Epithelial cell of prostate (primary cell): ENCODE measurements at regions not wholly inside any gene's neighbourhood (a gene's known extent, or its start where the extent isn't known, plus 50 kb on each side); places are given as distances from the start of the nearest gene placed in this dataset.

Source experiments
- DNase-seq: peaks from one replicate; pipeline ENCODE4 v3.0.0-alpha.2; 2011; ENCODE audit warnings: low read depth, low spot score
- H3K27ac ChIP-seq: fragments of 450-650 bp; 2 replicates; pipeline ENCODE4 v1.5.1; 2017; ENCODE audit warnings: mild to moderate bottlenecking

DNA sequence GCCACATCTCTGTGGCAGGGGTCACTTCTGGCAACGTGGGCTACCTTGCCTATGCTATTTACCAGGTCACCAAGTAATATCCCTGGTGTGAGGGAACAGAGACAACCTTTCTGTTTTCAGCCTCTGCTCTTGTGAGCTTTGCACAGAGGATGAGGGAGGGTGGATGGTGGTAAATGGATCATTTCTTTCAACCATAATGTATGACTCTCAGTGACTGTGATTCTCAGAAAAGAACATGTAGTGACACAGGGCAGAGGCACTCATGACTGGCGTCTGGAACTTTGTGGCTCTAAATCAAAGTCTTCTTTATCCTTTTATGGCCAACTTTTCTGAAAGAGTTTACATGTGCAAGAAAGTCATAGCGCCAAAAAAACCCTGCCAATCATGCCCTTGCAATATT lies 153.5 kb upstream of the USP24 start:
- DNase-seq = no peak
- no peak overlapping the region for H3K27ac ChIP-seq

- no peak overlapping the region for H3K27ac ChIP-seq
- no peak for DNase-seq
Observed at GRCh38 chr1:55367273-55367672, 152.1 kb upstream of the USP24 start.

- no peak for DNase-seq
- no peak overlapping the region for H3K27ac ChIP-seq
Observed at GRCh38 chr1:55364216-55364615, 149.1 kb upstream of the USP24 start.

GRCh38 chr1:55363268-55363667 lies 148.1 kb upstream of the USP24 start:
- no peak overlapping the region for H3K27ac ChIP-seq
- DNase-seq = no peak

- DNase-seq = no peak
- H3K27ac ChIP-seq = no peak overlapping the region
Observed at GRCh38 chr1:55362558-55362957, 147.4 kb upstream of the USP24 start.

- H3K27ac ChIP-seq = no peak overlapping the region
- no peak for DNase-seq
Observed at GRCh38 chr1:55359611-55360010, 144.4 kb upstream of the USP24 start.

GRCh38 chr1:55358581-55358980 lies 143.4 kb upstream of the USP24 start:
- no peak overlapping the region for H3K27ac ChIP-seq
- no peak for DNase-seq

DNA sequence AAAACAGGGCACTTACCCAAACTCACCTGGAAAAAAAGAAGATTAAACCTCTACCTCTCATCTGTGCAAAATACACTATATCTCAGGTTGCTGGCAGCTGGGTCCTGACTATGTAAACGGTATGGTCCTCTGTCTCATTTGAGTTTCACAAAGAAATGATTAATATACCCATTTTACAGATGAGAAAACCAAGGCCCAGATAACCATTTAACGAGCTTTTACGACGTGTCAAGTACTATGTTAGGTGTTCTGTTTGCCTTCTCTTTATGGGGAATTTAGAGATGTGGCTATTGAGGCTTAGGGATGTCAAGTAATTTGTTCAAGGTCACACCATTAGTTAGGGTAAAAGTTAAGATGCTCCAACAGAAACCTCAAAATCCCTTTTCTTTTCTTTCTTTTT lies 140.4 kb upstream of the USP24 start:
- no peak overlapping the region for H3K27ac ChIP-seq
- DNase-seq = no peak

DNA sequence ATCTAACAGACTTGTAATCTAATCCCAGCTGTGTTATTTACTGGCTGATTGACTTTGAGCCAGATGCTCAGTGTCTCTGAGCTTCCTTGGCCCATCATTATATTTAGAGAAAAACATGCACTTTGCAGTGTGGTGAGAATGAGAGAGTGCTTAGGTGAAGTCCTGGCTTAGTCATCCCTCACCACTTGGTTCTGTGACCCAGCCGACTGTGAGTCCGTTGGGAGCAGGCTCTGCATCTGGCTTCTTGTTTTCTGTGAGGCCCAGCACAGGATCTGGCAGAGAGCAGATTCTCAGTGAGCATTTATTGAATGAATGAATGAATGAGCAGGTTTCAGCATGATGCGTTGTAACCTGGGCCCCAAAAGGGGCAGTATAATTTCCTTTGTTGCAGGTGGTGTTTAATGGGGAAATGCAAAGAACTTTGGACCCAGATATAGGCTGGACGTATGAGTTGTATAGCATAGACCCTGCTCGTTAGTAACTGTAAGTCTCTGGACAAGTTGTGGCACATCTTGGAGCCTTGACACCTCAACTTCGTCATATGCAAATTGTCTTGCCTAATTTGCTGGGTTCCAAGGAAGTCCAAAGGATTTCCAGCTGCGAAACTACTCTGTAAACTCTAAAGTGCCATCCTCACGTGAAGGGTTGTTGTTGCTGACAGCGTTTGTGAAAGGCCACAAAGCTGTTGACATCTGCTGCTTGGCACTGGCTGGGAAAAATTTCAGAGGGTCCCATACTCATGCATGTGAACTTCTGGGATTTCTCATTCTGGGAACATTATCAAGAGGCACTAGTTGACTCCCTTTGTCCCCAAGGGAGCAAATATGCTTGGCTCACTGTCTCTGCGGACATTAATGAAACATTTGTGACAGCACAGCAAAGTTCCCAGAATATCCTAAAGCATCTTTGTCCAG lies 138.8 kb upstream of the USP24 start:
- no peak for DNase-seq
- H3K27ac ChIP-seq = no peak overlapping the region

- DNase-seq = no peak
- H3K27ac ChIP-seq = no peak overlapping the region
Observed at GRCh38 chr1:55352811-55353180, 137.6 kb upstream of the USP24 start.

DNA sequence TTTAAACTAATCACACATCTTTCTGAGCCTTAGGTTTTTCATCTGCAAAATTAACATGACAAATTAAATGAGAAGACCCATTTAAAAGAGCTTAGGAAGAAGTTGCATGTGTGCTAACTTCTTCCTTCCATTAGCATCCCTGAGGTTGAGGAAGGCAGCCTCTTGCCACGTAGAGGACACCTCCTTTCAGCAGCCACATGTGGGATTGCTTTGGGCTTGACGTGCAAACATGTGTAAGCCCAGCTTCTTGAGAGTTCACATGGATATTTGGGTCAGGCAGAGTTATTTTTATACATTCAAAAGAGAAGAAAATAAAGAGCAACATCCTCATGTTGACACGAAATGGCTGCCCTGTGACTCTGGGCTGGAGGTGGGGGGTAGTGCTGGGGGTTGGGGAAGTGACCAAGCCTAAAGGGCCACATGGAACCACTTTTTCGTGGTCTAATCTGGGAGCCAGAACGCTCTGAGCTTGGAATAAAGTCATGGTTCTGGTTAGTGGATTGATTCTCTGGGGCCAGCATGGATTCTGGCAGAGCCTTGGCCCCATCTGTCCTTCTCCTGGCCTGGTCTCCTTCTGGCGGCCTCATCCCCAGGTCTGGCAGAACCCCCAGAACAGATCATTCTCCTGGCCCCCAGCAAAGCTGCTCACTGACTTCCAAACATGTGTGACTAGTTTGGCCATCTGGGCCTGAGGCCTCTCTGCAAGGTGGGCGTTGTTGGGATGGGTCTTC lies 137.1 kb upstream of the USP24 start:
- no peak for DNase-seq

GRCh38 chr1:55348356-55348755 lies 133.2 kb upstream of the USP24 start:
- H3K27ac ChIP-seq = no peak overlapping the region
- DNase-seq = no peak

More for the DNA sequence above, 137.1 kb upstream of the USP24 start:
- H3K27ac ChIP-seq = no peak overlapping the region

DNA sequence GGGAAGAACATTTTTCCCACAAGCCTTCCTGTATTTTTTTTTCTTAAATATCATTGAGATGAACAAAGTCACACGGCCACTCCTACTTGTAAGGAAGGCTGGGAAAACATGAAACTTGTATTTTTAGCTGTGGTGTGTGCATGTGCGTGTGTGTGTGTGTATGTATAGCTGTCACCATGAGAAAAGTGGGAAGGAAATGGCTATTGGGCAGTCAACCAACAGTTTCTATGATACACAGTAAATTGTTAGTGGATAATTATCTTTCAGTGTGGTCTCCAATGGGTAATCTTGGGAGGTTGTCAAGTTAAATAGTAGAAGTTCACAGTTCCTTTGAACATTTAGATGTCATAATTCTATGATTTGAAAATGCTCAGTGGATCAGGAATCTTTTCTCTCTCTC lies 132.7 kb upstream of the USP24 start:
- no peak for DNase-seq
- no peak overlapping the region for H3K27ac ChIP-seq

- DNase-seq = no peak
- no peak overlapping the region for H3K27ac ChIP-seq
Observed at GRCh38 chr1:55347041-55347440, 131.9 kb upstream of the USP24 start.

GRCh38 chr1:55346586-55346985 lies 131.4 kb upstream of the USP24 start:
- no peak for DNase-seq
- no peak overlapping the region for H3K27ac ChIP-seq

GRCh38 chr1:55339681-55340080 lies 124.5 kb upstream of the USP24 start:
- H3K27ac ChIP-seq = no peak overlapping the region
- no peak for DNase-seq

DNA sequence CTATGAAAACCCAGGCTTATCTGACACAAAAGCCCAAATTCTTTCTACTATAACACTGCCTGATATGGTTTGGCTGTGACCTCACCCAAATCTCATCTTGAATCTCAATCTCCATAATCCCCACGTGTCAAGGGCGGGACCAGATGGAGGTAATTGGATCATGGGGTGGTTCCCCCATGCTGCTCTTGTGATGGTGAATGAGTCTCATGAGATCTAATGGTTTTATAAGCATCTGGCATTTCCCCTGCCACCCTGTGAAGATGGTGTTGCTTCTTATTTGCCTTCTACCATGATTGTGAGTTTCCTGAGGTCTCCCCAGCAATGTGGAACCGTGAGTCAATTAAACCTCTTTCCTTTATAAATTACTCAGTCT lies 123.3 kb upstream of the USP24 start:
- no peak overlapping the region for H3K27ac ChIP-seq
- no peak for DNase-seq

- no peak for DNase-seq
- H3K27ac ChIP-seq = no peak overlapping the region
Observed at GRCh38 chr1:55337801-55338447, 122.8 kb upstream of the USP24 start.

GRCh38 chr1:55334797-55335196 lies 119.6 kb upstream of the USP24 start:
- H3K27ac ChIP-seq = no peak overlapping the region
- no peak for DNase-seq

DNA sequence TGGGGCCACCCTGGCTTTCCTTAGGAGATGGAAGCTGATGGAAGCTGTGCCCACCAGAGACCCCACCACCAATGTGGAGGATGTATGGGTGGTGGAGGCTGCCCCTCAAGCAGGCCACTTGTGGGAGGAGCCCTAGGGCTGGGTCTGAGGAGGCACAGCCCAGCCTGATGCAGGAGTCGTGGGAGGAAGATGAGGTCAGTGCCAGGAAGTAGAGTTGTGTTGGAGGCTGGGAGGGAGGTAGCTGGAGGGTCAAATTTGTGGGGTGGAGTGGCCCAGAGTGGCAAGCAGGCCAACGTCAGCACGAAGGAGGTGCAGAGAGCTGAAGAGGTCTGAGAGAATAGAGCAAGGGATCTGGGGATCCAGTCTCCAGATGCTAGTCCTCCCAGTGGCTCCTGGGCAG lies 119.0 kb upstream of the USP24 start:
- DNase-seq = no peak
- no peak overlapping the region for H3K27ac ChIP-seq

DNA sequence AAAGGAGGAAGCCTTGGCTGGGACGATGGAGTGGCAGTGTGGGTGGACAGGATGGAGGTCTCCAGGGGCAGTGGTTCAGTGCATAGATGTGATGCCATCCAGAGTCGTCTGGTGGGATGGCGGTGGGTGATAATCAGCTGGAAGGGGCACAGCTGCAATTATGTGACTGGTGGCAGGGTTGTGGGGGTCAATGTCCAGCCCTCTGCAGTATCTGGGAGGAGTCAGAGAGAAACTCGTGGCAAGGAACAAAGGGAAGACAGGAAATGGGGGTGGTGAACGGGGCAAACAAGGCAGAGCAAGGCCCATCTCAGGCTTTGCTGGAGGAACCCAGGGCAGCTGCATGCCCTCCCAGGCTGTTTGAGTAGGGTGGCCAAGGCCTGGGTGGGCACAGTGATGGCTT lies 118.3 kb upstream of the USP24 start:
- DNase-seq = no peak
- H3K27ac ChIP-seq = no peak overlapping the region
